GM12801 (cell line): ENCODE measurements at regions not wholly inside any gene's neighbourhood (a gene's known extent, or its start where the extent isn't known, plus 50 kb on each side); places are given as distances from the start of the nearest gene placed in this dataset.

Source experiments
- TF ChIP-seq, protein P1 (sequence below): IDR thresholded peaks from one replicate; pipeline ENCODE4 v1.5.1; 2011; ENCODE audit warnings: control low read depth; ENCODE audit not compliant: insufficient read length; ENCODE audit errors: extremely low read depth

GRCh38 chr1:182288749-182289604 lies 102.6 kb downstream of the GLUL start:
- TF ChIP-seq, protein P1, sequence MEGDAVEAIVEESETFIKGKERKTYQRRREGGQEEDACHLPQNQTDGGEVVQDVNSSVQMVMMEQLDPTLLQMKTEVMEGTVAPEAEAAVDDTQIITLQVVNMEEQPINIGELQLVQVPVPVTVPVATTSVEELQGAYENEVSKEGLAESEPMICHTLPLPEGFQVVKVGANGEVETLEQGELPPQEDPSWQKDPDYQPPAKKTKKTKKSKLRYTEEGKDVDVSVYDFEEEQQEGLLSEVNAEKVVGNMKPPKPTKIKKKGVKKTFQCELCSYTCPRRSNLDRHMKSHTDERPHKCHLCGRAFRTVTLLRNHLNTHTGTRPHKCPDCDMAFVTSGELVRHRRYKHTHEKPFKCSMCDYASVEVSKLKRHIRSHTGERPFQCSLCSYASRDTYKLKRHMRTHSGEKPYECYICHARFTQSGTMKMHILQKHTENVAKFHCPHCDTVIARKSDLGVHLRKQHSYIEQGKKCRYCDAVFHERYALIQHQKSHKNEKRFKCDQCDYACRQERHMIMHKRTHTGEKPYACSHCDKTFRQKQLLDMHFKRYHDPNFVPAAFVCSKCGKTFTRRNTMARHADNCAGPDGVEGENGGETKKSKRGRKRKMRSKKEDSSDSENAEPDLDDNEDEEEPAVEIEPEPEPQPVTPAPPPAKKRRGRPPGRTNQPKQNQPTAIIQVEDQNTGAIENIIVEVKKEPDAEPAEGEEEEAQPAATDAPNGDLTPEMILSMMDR: no peak

- TF ChIP-seq, protein P1: no peak
These were observed 104.8 kb downstream of the GLUL start for GRCh38 chr1:182286761-182287160.

GRCh38 chr1:182283746-182284544 lies 107.6 kb downstream of the GLUL start:
- TF ChIP-seq, protein P1: no peak

- TF ChIP-seq, protein P1: no peak
These were observed 110.0 kb downstream of the GLUL start for GRCh38 chr1:182281541-182281940.

GRCh38 chr1:182280504-182280900 lies 111.1 kb downstream of the GLUL start:
- TF ChIP-seq, protein P1: no peak

DNA sequence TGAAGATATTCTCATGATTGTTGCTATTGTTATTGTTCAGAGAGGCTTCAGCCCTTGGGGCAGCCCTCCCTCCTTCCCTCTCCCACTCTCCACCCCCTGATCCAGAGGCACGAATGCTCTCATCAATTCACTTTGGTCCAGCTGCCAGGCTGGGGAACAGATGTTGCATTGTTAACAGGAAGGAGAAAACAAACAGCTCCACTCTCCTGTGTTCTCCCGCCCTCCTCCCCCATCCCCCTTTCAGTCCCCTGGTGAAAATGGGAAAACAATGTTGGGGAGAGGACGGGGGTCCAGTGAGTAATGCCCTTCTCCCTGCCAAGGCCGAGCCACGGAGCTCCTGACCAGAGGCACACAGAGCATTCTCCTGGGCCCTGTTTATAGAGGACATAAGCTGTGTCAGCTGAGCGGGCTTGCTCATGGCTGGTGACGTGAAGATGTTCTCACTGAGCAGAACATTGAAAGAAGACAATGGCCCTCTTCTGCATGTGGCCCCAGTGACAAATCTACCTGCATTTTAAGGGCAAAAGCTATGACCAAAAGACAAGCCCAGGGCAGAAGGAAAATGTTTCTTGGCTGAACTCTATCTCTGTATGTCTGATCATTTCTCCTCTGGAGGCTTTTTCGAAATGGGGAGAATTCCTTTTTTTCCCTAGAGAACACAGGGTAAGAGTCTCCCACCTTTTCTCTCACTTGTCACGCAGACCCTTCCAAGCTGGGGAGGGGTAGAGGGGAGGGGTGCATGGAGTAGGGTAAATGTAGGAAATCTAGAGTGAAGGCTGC lies 111.7 kb downstream of the GLUL start:
- TF ChIP-seq, protein P1: no peak

DNA sequence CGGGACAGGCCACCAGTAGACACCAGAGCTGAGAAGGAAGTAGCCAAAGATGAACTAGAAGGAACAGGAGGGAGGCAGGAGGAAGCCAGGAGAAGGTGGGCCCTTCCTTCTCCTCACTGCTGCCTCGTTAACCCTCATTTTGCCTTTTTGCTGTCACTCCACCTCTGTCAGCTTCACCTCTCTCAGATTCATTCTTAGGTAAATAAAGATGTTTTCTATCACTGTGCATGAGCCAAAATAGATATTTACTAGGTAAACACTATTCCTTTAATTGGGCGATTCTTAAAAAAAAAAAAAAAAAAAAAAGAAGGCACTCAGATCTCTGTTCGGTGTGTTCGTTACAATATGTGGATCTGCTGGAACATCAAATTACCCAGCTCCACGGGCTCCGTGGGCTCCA lies 112.3 kb downstream of the GLUL start:
- TF ChIP-seq, protein P1: no peak
